Fibroblast of peridontal ligament (primary cell): ENCODE measurements at regions not wholly inside any gene's neighbourhood (a gene's known extent, or its start where the extent isn't known, plus 50 kb on each side); places are given as distances from the start of the nearest gene placed in this dataset.

ENCODE experiments used
- DNase-seq: peaks from one replicate; pipeline ENCODE4 v3.0.0-alpha.2; 2010; ENCODE audit errors: extremely low read depth

DNA sequence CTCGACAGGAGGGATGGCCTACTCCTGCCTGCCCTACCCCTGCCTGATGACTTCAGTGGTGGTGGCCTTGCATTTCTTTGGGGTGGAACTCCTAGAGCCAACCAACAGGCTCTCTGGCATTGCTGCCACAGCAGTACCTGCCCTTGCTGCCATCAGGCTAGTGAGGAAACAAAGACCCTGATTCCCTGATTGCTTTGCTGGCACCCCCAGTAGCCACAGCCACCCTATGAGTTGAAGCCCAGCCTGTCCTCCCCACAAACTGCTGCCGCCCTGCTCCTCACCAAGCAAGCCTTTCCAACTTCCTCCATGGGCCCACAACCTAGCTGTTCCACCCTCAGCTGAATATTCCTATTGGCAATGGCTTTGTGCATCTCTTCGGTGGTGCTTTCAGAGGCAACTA is 52.5 kb upstream of the KHDRBS2 start:
- DNase-seq = no peak
